GM13977 (cell line): ENCODE measurements at regions not wholly inside any gene's neighbourhood (a gene's known extent, or its start where the extent isn't known, plus 50 kb on each side); places are given as distances from the start of the nearest gene placed in this dataset.

Source experiments
- DNase-seq: peaks from one replicate; pipeline ENCODE4 v3.0.0; 2012; ENCODE audit warnings: low spot score
- CTCF ChIP-seq: IDR thresholded peaks from 2 replicates; pipeline ENCODE4 v1.5.1; 2012; ENCODE audit warnings: mild to moderate bottlenecking, control low read depth; ENCODE audit not compliant: insufficient read depth; ENCODE audit errors: extremely low read depth, missing control alignments
- in situ Hi-C: fragments of 300-500 bp; cut with MboI; formaldehyde crosslinking; loops from one replicate; pipeline ENCODE4 v1.12.0; 2022; ENCODE audit warnings: low sequenced_read_pairs, low pct_unique_long_range_greater_than_20kb, mixed read lengths, inconsistent platforms; ENCODE audit not compliant: unreplicated experiment

- DNase-seq: no peak
- no peak for TF ChIP-seq CTCF
- in situ Hi-C loops: no loop called here
Measured at GRCh38 chr13:105627270-105627669, 908.2 kb downstream of the EFNB2 start.

GRCh38 chr13:105625691-105626090 is 909.8 kb downstream of the EFNB2 start:
- in situ Hi-C loops: no loop called here
- no peak for TF ChIP-seq CTCF
- no peak for DNase-seq

- in situ Hi-C loops: no loop called here
- no peak for DNase-seq
- no peak for TF ChIP-seq CTCF
Measured at GRCh38 chr13:105616333-105617075, 919.0 kb downstream of the EFNB2 start.

GRCh38 chr13:105612541-105612940 is 922.9 kb downstream of the EFNB2 start:
- DNase-seq: no peak
- in situ Hi-C loops: no loop called here
- TF ChIP-seq CTCF: no peak

GRCh38 chr13:105611424-105611823 is 924.0 kb downstream of the EFNB2 start:
- no peak for DNase-seq
- no peak for TF ChIP-seq CTCF
- in situ Hi-C loops: no loop called here

- in situ Hi-C loops: no loop called here
- TF ChIP-seq CTCF: no peak
- no peak for DNase-seq
Measured at GRCh38 chr13:105608104-105608503, 927.4 kb downstream of the EFNB2 start.
